H9 (cell line): ENCODE measurements at regions not wholly inside any gene's neighbourhood (a gene's known extent, or its start where the extent isn't known, plus 50 kb on each side); places are given as distances from the start of the nearest gene placed in this dataset.

Experiments
- DNase-seq: peaks from one replicate; pipeline ENCODE4 v3.0.0-alpha.2; 2017
- H2AFZ ChIP-seq: one replicate; pipeline ENCODE4 v1.6.1; 2013; ENCODE audit warnings: mild to moderate bottlenecking, low read length, control low read depth, moderate library complexity
- H2AK5ac ChIP-seq: 2 replicates; pipeline ENCODE4 v1.6.1; 2013; ENCODE audit warnings: low read length, control low read depth, mixed read lengths; ENCODE audit not compliant: insufficient read length
- H2BK120ac ChIP-seq: one replicate; pipeline ENCODE4 v1.6.1; 2013; ENCODE audit warnings: low read depth, mild to moderate bottlenecking, low read length, control low read depth, inconsistent platforms; ENCODE audit not compliant: poor library complexity, severe bottlenecking
- H2BK12ac ChIP-seq: 2 replicates; pipeline ENCODE4 v1.6.1; 2013; ENCODE audit warnings: low read length, control low read depth, mixed read lengths, low read depth; ENCODE audit not compliant: insufficient read length
- H2BK15ac ChIP-seq: 2 replicates; pipeline ENCODE4 v1.6.1; 2013; ENCODE audit warnings: low read depth, low read length, control low read depth
- H2BK20ac ChIP-seq: one replicate; pipeline ENCODE4 v1.6.1; 2013; ENCODE audit warnings: low read depth, mild to moderate bottlenecking, low read length, control low read depth, inconsistent platforms; ENCODE audit not compliant: poor library complexity, severe bottlenecking
- H2BK5ac ChIP-seq: 2 replicates; pipeline ENCODE4 v1.6.1; 2013; ENCODE audit warnings: low read length, control low read depth, mixed read lengths; ENCODE audit not compliant: insufficient read length
- H3K14ac ChIP-seq: 2 replicates; pipeline ENCODE4 v1.6.1; 2013; ENCODE audit warnings: low read length, control low read depth; ENCODE audit not compliant: insufficient read depth
- H3K18ac ChIP-seq: 2 replicates; pipeline ENCODE4 v1.6.1; 2013; ENCODE audit warnings: low read depth, mild to moderate bottlenecking, mixed read lengths, low read length, control low read depth; ENCODE audit not compliant: insufficient read length
- H3K23ac ChIP-seq: 2 replicates; pipeline ENCODE4 v1.6.1; 2013; ENCODE audit warnings: low read length, control low read depth, mixed read lengths, low read depth; ENCODE audit not compliant: insufficient read length
- H3K23me2 ChIP-seq: 2 replicates; pipeline ENCODE4 v1.6.1; 2013; ENCODE audit warnings: low read depth, mild to moderate bottlenecking, mixed read lengths, low read length, control low read depth; ENCODE audit not compliant: insufficient read length, poor library complexity, severe bottlenecking
- H3K27ac ChIP-seq: 2 replicates; pipeline ENCODE4 v1.5.1; 2013; ENCODE audit warnings: low read length, control low read depth, mixed read lengths, low read depth; ENCODE audit not compliant: insufficient read length
- H3K27me3 ChIP-seq: 2 replicates; pipeline ENCODE4 v1.6.1; 2013; ENCODE audit warnings: low read length, control low read depth, inconsistent platforms; ENCODE audit not compliant: insufficient read depth
- H3K4ac ChIP-seq: 2 replicates; pipeline ENCODE4 v1.6.1; 2013; ENCODE audit warnings: low read depth, mild to moderate bottlenecking, control low read depth, inconsistent platforms, low read length, moderate library complexity
- H3K4me1 ChIP-seq: 2 replicates; pipeline ENCODE4 v1.6.1; 2013; ENCODE audit warnings: low read length, control low read depth, inconsistent platforms; ENCODE audit not compliant: insufficient read depth
- H3K4me2 ChIP-seq: 2 replicates; pipeline ENCODE4 v1.6.1; 2013; ENCODE audit warnings: low read length, control low read depth, mixed read lengths; ENCODE audit not compliant: insufficient read length, insufficient read depth
- H3K56ac ChIP-seq: 2 replicates; pipeline ENCODE4 v1.6.1; 2013; ENCODE audit warnings: low read depth, mild to moderate bottlenecking, mixed read lengths, low read length, control low read depth; ENCODE audit not compliant: insufficient read length
- H3K79me1 ChIP-seq: 2 replicates; pipeline ENCODE4 v1.6.1; 2013; ENCODE audit warnings: low read depth, mild to moderate bottlenecking, moderate library complexity, low read length, control low read depth, inconsistent platforms; ENCODE audit not compliant: insufficient read depth, poor library complexity, severe bottlenecking
- H3K79me2 ChIP-seq: 2 replicates; pipeline ENCODE4 v1.6.1; 2013; ENCODE audit warnings: low read length, control low read depth, inconsistent platforms; ENCODE audit not compliant: insufficient read depth
- H3K9ac ChIP-seq: 2 replicates; pipeline ENCODE4 v1.6.1; 2013; ENCODE audit warnings: low read length, control low read depth, mixed read lengths; ENCODE audit not compliant: insufficient read length; ENCODE audit errors: extremely low read depth
- H3K9me3 ChIP-seq: one replicate; pipeline ENCODE4 v1.6.1; 2013; ENCODE audit warnings: low read depth, low read length, inconsistent platforms; ENCODE audit not compliant: control insufficient read depth
- H3T11ph ChIP-seq: one replicate; pipeline ENCODE4 v1.6.1; 2013; ENCODE audit warnings: mild to moderate bottlenecking, low read length, control low read depth, inconsistent platforms
- H4K20me1 ChIP-seq: one replicate; pipeline ENCODE4 v1.6.1; 2013; ENCODE audit not compliant: control insufficient read depth, insufficient read length, insufficient read depth
- H4K5ac ChIP-seq: 2 replicates; pipeline ENCODE4 v1.6.1; 2013; ENCODE audit warnings: low read depth, mild to moderate bottlenecking, mixed read lengths, low read length, control low read depth; ENCODE audit not compliant: insufficient read length
- H4K8ac ChIP-seq: replicated peaks from 2 replicates; pipeline ENCODE4 v1.6.1; 2013; ENCODE audit warnings: low read length, control low read depth, mixed read lengths, low read depth; ENCODE audit not compliant: insufficient read length
- H4K91ac ChIP-seq: 2 replicates; pipeline ENCODE4 v1.6.1; 2013; ENCODE audit warnings: low read depth, mild to moderate bottlenecking, moderate library complexity, mixed read lengths, low read length, control low read depth; ENCODE audit not compliant: insufficient read length
- H3K27ac Mint-ChIP-seq, 3 experiments: 2 replicates in 2 of 3; 3 replicates in 1 of 3; pipeline ENCODE4 v1.8.0; 2020 to 2021; ENCODE audit warnings: mixed read lengths in 3 of 3, mild to moderate bottlenecking in 1 of 3, moderate library complexity in 1 of 3
- H3K27me3 Mint-ChIP-seq: 2 replicates; pipeline ENCODE4 v1.8.0; 2021; ENCODE audit warnings: low read depth, mild to moderate bottlenecking, moderate library complexity, mixed read lengths
- H3K36me3 Mint-ChIP-seq, 3 experiments: 2 replicates in 2 of 3; 3 replicates in 1 of 3; pipeline ENCODE4 v1.8.0; 2020 to 2021; ENCODE audit warnings: low read depth in 3 of 3, mixed read lengths in 3 of 3; ENCODE audit not compliant: insufficient read depth in 1 of 3
- H3K4me1 Mint-ChIP-seq, 2 experiments: 2 replicates each; pipeline ENCODE4 v1.8.0; 2020; ENCODE audit warnings: mixed read lengths in 2 of 2
- H3K4me3 Mint-ChIP-seq, 2 experiments: 2 replicates in 1 of 2; 3 replicates in 1 of 2; pipeline ENCODE4 v1.8.0; 2020 to 2021; ENCODE audit warnings: mild to moderate bottlenecking in 2 of 2, mixed read lengths in 2 of 2, moderate library complexity in 1 of 2
- H3K9me3 Mint-ChIP-seq, 2 experiments: 2 replicates in 1 of 2; 3 replicates in 1 of 2; pipeline ENCODE4 v1.8.0; 2020; ENCODE audit warnings: mild to moderate bottlenecking in 2 of 2, mixed read lengths in 2 of 2, moderate library complexity in 1 of 2
- CTCF ChIP-seq: fragments of 200-600 bp; sonication (generic); conservative IDR thresholded peaks from 3 replicates; pipeline ENCODE4 v1.8.0; 2021; ENCODE audit warnings: antibody characterized with exemption, mild to moderate bottlenecking
- WGBS: extraction: QIAGEN DNeasy Blood & Tissue Kit; methylation state at CpG from one replicate; pipeline ENCODE4 v1.1.7; 2013; ENCODE audit warnings: missing lambda C conversion rate, low lambda C conversion rate, mixed read lengths; ENCODE audit not compliant: insufficient read length; ENCODE audit errors: extremely low coverage; 5-methylcytosine and 5-hydroxymethylcytosine counted together

- H3K9me3 Mint-ChIP-seq: peaks cover 14 to 20% of the 10 kb centered on the region in 2 experiments
- H3K79me2 ChIP-seq: no peaks in the 10 kb centered on the region
Observed at GRCh38 chr10:44245601-44245938, 139.3 kb downstream of the CXCL12 start.

More at GRCh38 chr10:44245601-44245938, 139.3 kb downstream of the CXCL12 start:
- no peak overlapping the region for H2AK5ac ChIP-seq
- no peak overlapping the region for H2BK15ac ChIP-seq
- Mint-ChIP-seq H3K27ac (no peak overlapping the region), H3K4me3 (no peak overlapping the region), H3K36me3 (peaks cover 0 to 18% (median 6%) of the 10 kb centered on the region in 3 experiments; a peak in 6 of 7 replicates), H3K27me3 (peaks cover 64% of the 10 kb centered on the region), H3K4me1 (peaks cover 17 to 20% of the 10 kb centered on the region in 2 experiments)
- no peaks in the 10 kb centered on the region for H3K9me3 ChIP-seq
- WGBS: no CpG with 5 or more reads among the region's 1 CpG
- no peaks in the 10 kb centered on the region for H3K79me1 ChIP-seq
- no peak overlapping the region for H3K23ac ChIP-seq
- no peak overlapping the region for H3K4ac ChIP-seq
- no peaks in the 10 kb centered on the region for H4K20me1 ChIP-seq
- no peak overlapping the region for H3K56ac ChIP-seq
- no peak overlapping the region for H2AFZ ChIP-seq
- no peak overlapping the region for H3K9ac ChIP-seq
- H2BK20ac ChIP-seq: no peak overlapping the region
- no peak overlapping the region for H2BK12ac ChIP-seq
- H2BK5ac ChIP-seq: no peak overlapping the region
- peaks cover 3% of the 10 kb centered on the region for H3K4me1 ChIP-seq
- no peak overlapping the region for H2BK120ac ChIP-seq
- H3K27ac ChIP-seq: no peak overlapping the region
- no peaks in the 10 kb centered on the region; the same call in 1 of the 2 replicates for H3K27me3 ChIP-seq
- H3T11ph ChIP-seq: no peak overlapping the region
- TF ChIP-seq CTCF: no peak
- no peak overlapping the region for H4K5ac ChIP-seq
- no peaks in the 10 kb centered on the region for H3K23me2 ChIP-seq
- no peak overlapping the region for H4K8ac ChIP-seq
- no peak for DNase-seq
- no peak overlapping the region for H4K91ac ChIP-seq
- no peak overlapping the region for H3K14ac ChIP-seq
- no peak overlapping the region for H3K4me2 ChIP-seq
- H3K18ac ChIP-seq: no peak overlapping the region
